ENCODE measurements at regions not wholly inside any gene's neighbourhood (a gene's known extent, or its start where the extent isn't known, plus 50 kb on each side); places are given as distances from the start of the nearest gene placed in this dataset.

GRCh38 chr11:116527180-116527991 lies 245.4 kb downstream of the BUD13 start:
- no peak for DNase-seq

- no peak for DNase-seq
These were observed 246.8 kb downstream of the BUD13 start for GRCh38 chr11:116525961-116526495.

- DNase-seq: no peak
These were observed 253.3 kb downstream of the BUD13 start for GRCh38 chr11:116519499-116519898.

GRCh38 chr11:116518141-116518540 lies 254.6 kb downstream of the BUD13 start:
- DNase-seq: no peak

- no peak for DNase-seq
These were observed 255.2 kb downstream of the BUD13 start for GRCh38 chr11:116517584-116517983.

GRCh38 chr11:116517077-116517476 lies 255.7 kb downstream of the BUD13 start:
- no peak for DNase-seq

GRCh38 chr11:116515664-116516184 lies 257.1 kb downstream of the BUD13 start:
- DNase-seq: no peak

- DNase-seq: no peak
These were observed 258.9 kb downstream of the BUD13 start for GRCh38 chr11:116513894-116514293.

GRCh38 chr11:116513278-116513823 lies 259.4 kb downstream of the BUD13 start:
- DNase-seq: no peak

GRCh38 chr11:116512841-116513240 lies 259.9 kb downstream of the BUD13 start:
- DNase-seq: no peak

- DNase-seq: no peak
These were observed 261.1 kb downstream of the BUD13 start for GRCh38 chr11:116511684-116512083.

- DNase-seq: no peak
These were observed 261.7 kb downstream of the BUD13 start for GRCh38 chr11:116510886-116511650.

GRCh38 chr11:116510166-116510565 lies 262.6 kb downstream of the BUD13 start:
- no peak for DNase-seq

GRCh38 chr11:116509551-116509950 lies 263.2 kb downstream of the BUD13 start:
- no peak for DNase-seq

GRCh38 chr11:116507849-116508695 lies 264.7 kb downstream of the BUD13 start:
- DNase-seq: no peak

- DNase-seq: no peak
These were observed 265.8 kb downstream of the BUD13 start for GRCh38 chr11:116507016-116507415.

GRCh38 chr11:116506263-116506825 lies 266.4 kb downstream of the BUD13 start:
- no peak for DNase-seq

GRCh38 chr11:116505298-116506262 lies 267.2 kb downstream of the BUD13 start:
- DNase-seq: no peak

- no peak for DNase-seq
These were observed 268.1 kb downstream of the BUD13 start for GRCh38 chr11:116504541-116505297.

Measured in right hindlimb (tissue), 1 donor.